CD4-positive, alpha-beta T cell treated with Interleukin-17A for 1 hour (primary cell): ENCODE measurements at regions not wholly inside any gene's neighbourhood (a gene's known extent, or its start where the extent isn't known, plus 50 kb on each side); places are given as distances from the start of the nearest gene placed in this dataset.
"Not testable (repeated sequence)": the region's sequence is repeated elsewhere in the genome, so short reads cannot be mapped to it uniquely, and the experiment has no call there.

Experiments used
- DNase-seq: peaks from one replicate; pipeline ENCODE4 v3.0.0-alpha.2; 2020

- no peak for DNase-seq
Measured at GRCh38 chrX:54615109-54615508, 85.1 kb downstream of the GNL3L start.

- no peak for DNase-seq
Measured at GRCh38 chrX:54633641-54634040, 103.6 kb downstream of the GNL3L start.

- DNase-seq: no peak
Measured at GRCh38 chrX:54639018-54639345, 109.0 kb downstream of the GNL3L start.

- DNase-seq: peak; percentile 95
Measured at GRCh38 chrX:54639346-54640102, 109.5 kb downstream of the GNL3L start.

- no peak for DNase-seq
Measured at GRCh38 chrX:54640103-54640690, 110.2 kb downstream of the GNL3L start.

- DNase-seq: no peak
Measured at GRCh38 chrX:54640736-54641135, 110.7 kb downstream of the GNL3L start.

GRCh38 chrX:54641530-54641929, 111.5 kb downstream of the GNL3L start:
- no peak for DNase-seq

GRCh38 chrX:54647607-54648006, 117.6 kb downstream of the GNL3L start:
- not testable (repeated sequence) for DNase-seq

GRCh38 chrX:54659547-54659946, 129.5 kb downstream of the GNL3L start:
- no peak for DNase-seq

- no peak for DNase-seq
Measured at GRCh38 chrX:54675762-54676161, 122.3 kb downstream of the ITIH6 start.

- DNase-seq: no peak
Measured at GRCh38 chrX:54695231-54695630, 102.8 kb downstream of the ITIH6 start.

GRCh38 chrX:54695816-54696487, 102.1 kb downstream of the ITIH6 start:
- DNase-seq: no peak
